CD4-positive, alpha-beta T cell treated with Interferon gamma for 1 hour (primary cell): ENCODE measurements at regions not wholly inside any gene's neighbourhood (a gene's known extent, or its start where the extent isn't known, plus 50 kb on each side); places are given as distances from the start of the nearest gene placed in this dataset.
"Not testable (repeated sequence)": the region's sequence is repeated elsewhere in the genome, so short reads cannot be mapped to it uniquely, and the experiment has no call there.

Source experiments
- DNase-seq: peaks from one replicate; pipeline ENCODE4 v3.0.0-alpha.2; 2020

DNA sequence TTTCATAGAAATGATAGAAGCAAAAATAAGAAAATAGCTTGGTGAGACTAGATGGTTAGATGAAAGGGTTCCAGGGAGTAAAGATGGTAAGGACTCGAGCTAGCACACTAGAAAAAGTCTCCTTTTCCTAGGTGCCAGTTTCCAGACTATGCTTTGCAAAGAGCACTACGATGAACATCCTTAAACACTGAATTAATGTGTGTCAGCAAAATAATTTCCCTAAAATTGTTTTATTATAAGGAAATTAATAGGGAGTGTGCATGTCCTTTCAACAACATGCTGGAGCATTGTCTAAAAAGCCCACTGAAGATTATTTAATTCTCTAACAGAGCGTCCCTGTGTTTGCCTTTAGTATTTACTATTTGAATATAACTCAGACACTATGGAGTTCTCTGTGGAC lies 107.4 kb upstream of the NDUFV2 start:
- DNase-seq, result no peak

DNA sequence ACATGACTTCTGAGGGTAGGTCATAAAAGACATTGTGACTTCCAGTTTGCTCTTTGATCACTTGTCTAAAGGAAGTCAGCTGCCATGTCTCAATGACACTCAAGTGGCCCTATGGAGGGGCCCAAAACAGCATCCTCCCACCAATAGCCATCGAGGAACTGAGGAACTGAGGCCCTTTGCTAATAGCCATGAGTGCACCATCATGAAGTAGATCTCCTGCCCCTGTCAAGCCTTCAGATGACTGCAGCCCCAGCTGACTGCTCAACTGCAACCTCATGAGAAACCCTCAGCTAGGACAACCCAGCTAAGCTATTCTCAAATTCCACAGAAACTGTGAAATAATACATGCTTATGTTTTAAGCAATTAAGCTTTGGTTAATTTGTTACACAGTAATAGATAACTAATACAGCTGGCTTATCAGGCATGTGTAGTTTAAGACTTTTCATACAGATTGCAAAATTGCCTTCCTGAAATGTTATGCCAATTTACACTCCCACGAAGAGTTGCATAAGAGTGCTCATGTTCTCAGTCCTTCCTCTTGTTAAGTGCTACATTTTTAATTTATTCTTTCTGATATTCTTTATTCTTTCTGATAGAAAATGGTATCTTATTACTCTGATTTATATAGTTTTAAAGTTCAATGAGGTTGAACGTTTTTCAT lies 105.6 kb upstream of the NDUFV2 start:
- no peak for DNase-seq

DNA sequence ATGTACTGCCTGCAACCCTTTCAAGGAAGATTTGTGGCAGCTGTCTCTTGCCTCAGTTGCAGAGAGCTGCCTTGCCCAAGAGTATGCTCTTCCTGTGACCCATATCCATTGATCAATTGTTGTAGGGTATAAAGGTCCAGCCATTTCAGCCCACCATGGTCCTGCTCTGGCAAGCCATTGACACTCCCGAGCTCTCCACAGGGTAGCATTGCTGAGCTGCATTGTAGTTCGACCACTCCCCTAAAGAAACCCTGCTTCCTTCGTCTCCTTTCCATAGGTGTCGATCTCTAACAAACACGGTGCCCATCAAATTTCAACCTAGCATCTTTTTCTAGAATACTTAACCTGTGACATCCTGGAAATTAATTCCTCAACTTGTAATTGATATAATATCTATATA lies 104.9 kb upstream of the NDUFV2 start:
- no peak for DNase-seq

DNA sequence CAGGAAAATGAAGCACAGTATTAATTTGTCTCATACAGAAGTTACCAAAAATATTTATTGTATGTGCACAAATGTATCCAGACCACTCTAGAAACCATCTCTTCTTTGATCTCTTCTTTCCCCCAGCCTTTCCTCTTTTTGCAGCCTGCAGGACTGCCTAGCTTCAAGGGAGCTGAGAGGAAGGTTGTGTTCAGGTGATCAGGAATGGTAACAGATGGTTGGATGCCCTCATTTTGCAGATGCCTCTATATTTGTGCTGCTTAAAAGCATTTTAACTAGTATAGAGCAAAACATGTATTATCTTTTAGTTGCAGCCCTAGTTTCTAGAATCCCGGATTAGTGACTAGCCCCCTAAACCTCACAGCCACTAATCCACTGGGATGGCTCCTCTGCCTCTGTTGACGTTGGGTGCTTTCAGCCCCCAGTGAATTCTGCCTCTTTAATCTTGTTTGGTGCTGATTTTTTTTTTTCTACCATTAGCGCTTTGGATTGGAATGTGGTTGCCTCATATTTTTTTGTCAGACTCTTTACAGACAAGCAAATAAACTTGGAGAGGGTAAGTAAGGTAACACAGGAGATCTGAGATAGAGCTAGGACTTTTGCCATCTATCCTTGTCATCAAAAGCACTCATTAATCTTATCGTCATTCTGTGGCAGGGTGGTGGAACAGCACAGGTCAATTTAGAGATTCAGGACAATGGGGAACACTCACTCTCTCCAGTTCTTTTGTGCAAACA lies 103.8 kb upstream of the NDUFV2 start:
- DNase-seq, result no peak

DNA sequence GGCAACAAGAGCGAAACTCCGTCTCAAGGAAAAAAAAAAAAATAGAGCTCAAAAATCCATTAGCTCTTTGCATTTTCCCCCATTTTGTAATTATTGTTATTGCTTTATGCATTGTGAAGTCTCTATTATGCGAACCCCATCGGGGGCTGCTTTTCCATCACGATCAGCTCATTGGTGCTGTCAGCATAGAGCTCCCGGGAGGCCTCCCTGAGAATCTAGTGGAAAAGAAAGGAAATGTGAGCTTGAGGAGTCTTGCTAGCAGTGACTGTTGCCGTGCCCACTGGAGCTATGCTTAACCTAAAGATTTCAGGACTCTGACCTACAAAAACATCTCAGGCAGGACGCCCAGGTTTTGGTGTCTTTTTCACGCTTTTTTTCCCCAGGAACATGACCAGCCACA lies 102.6 kb upstream of the NDUFV2 start:
- no peak for DNase-seq

DNA sequence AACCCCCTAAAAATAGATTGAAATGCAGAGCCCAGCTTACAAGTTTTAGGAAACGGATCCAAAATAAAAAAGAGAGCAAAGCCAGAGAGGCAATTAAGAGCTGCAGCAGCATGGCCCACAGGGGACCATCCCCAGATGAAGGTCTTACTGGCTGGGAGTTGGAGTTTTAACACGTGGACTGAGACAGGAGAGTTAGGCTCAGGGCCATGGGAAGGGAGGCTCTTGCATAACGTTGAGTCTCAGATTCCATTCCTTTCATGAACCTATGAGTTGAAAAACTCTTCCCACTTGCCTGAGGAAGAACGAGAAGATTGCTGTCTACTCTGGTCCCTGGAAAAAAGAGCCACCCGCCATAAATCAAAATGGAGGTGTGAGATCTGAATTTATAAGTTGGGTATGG lies 101.8 kb upstream of the NDUFV2 start:
- no peak for DNase-seq

DNA sequence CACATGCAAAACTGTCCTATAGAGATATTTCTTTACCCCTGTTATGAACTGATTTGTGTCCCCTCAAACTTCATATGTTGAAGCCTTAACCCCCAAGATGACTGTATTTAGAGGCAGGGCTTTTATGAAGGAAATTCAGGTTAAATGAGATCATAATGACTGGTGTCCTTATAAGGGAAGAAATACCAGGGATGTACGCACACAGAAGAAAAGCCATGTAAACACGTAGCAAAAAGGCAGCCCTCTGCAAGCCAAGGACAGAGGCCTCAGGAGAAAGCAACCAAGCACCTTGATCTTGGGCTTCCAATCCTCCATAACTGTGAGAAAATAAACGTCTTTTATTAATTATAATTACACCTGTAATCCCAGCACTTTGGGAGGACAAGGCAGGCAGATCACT lies 101.3 kb upstream of the NDUFV2 start:
- DNase-seq, result no peak

DNA sequence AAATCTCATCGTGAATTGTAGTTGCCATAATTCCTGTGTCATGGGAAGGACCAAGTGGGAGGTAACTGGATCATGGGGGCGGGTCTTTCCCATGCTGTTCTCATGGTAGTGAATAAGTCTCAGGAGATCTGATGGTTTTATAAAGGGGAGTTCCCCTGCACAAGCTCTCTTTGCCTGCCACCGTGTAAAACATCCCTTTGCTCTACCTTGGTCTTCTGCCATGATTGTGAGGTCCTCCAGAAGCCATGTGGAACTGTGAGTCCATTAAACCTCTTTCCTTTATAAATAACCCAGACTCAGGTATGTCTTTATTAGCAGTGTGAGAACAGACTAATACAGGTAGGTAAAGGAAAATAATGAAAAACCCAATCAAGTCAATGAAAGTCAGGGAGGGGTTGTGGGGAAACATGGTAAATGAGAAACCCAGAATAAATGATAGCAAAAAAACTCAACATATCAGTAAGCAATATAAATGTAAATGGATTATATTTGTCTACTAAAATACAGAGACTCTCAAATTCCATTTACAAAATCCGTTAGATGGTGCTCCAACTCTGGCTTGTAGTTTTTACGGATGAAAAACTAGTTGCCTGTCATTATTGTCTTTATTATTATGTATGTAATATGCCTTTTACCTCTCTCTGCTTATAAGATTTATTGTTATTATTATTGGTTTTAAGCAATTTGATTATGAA lies 98.9 kb upstream of the NDUFV2 start:
- DNase-seq, result no peak

DNA sequence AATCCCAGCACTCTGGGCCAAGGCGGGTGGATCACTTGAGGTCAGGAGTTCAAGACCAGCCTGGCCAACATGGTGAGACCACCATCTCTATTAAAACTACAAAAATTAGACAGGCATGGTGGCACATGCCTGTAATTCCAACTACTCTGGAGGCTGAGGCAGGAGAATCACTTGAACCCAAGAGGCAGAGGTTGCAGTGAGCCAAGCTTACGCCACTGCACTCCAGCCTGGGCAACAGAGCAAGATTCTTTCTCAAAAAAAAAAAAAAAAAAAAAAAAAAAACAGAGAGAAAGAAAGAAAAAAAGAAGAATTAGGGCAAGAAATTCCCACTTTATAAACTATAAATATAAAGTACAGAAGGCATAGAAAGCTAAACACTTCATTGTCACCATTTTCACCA lies 98.2 kb upstream of the NDUFV2 start:
- not testable (repeated sequence) for DNase-seq

DNA sequence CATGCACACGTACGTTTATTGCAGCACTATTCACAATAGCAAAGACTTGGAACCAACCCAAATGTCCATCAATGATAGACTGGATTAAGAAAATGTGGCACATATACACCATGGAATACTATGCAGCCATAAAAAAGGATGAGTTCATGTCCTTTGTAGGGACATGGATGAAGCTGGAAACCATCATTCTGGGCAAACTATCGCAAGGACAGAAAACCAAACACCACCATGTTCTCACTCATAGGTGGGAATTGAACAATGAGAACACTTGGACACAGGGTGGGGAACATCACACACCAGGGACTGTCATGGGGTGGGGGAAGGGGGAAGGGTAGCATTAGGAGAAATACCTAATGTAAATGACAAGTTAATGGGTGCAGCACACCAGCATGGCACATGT lies 94.8 kb upstream of the NDUFV2 start:
- not testable (repeated sequence) for DNase-seq

DNA sequence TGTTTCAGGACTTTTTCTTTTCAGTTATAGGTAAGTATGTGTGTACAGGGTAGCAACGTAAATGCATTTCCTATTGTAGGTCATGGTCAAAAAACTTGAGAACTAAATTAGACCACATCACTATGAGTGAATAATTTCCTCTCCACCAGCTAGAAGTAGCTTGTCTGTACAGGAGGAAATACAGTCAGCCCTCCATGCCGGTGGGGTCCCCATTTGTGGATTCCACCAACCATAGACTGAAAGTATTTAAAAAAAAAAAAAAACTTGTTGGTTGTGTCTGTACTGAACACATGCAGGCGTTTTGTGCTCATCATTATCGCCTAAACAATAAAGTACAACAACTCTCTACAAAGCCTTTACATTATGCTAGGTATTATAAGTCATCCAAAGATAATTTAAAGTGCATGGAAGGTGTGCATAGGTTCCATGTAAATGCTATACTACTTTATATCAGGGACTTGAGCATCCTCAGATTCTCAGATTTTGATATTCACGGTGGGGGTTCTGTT lies 94.2 kb upstream of the NDUFV2 start:
- DNase-seq, result no peak

DNA sequence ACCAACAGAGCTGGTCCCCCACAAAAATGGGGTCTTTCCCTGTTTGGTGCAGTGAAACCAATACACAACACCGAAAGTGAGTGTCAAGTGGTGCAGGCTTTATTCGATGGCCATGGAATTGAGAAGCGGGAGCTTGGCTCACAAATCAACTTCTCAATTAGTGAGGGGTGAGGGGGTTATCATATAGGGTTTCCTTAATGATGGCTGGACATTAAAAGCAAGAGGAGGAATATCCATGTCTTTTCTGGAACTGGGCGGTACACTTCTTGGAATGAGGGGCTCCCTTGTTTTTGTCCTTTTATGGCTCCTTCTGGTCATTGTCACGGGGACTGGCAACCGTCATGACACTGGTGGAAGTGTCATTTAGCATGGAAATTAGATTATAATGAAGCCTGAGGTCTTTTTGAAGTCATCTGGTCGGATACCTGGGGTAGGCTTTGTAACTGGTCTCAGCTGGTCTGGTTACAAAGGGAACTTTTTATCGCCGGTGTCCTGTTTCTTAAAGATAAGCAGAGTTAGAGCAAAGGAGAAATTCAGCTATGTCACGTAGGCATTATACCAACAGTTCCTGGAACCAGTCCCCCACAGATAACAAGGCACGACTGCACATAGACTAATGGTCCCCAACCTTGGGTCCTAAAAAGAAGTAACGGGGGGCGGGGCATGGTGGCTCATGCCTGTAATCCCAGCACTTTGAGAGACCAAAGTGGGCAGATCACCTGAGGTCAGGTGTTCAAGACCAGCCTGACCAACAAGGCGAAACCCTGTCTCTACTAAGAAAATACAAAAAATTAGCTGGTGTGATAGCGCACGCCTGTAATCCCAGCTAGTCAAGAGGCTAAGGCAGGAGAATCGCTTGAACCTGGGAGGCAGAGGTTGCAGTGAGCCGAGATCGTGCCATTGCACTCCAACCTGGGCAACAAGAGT lies 93.5 kb upstream of the NDUFV2 start:
- no peak for DNase-seq

DNA sequence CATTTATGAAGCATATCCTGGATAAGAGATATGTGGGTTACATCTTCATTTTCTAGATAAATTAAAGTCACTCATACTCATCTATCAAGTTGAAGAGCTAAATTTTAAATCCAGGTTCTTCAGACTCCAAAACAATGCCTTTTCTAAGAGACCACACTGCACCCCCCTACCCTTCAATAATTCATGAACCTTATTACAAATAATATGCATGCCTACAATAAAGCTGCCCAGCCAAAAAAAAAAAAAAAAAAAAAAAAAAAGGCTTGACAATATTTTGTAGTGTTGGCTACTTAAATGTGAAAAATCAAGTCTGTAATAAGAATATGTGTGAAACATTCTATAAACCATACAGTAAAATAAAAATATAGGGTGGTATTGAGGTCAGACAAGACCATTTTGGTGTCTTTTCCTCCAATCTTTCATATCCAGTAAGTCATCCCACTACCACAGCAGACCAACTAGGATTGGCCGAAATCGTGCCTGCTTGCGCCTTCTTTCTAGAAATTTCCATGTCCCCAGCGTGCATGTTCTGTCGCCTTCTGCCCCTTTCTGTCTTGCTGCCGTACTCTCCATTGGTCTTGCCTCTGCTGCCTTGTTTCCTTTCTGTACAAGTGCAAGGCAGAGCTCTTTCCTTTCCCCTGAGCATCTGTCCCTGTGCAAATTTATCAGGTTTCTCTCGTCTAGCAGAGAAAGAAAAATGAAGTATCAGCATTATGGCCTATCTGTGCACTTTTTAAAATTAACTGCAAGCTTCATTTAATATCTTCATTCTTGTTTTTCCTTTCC lies 92.6 kb upstream of the NDUFV2 start:
- DNase-seq, result no peak

DNA sequence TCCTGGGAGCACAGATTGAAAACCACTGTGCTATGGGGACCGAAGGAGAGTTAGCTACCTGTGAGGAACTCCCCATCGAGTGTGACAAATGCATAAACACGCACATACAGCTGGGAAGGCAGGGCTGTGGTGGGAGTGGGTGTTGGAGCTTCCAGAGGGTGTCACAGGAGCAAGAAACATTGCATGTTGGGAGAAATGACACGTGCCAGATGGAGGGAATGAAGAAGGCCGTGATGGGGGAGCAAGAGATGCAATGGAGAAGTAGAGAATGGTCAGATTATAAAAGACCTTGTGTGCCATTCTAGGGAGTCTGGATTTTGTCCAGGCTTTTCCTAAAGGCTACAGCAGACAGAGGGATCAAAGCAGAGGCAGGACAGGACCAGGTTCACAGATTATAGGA lies 91.1 kb upstream of the NDUFV2 start:
- no peak for DNase-seq

DNA sequence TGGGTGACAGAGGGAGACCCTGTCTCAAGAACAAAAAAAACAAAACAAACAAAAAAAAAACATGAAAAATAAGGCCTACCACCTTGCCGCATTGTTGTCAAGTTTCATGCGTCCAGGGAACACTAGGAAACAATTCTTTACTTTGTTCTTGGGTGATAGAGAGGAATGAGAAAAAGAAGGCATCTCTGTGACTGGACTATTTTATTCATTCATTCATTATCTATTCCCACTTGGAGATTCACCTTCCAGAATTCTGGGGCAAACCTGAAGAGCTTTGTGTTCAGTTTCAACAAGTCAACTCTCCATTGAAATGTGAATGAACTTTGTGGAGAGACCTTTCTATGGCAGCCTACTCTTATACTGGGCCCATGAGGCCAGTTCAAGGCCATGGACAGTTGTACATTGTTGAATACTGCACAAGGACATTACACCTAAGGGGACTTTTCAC lies 88.5 kb upstream of the NDUFV2 start:
- no peak for DNase-seq

DNA sequence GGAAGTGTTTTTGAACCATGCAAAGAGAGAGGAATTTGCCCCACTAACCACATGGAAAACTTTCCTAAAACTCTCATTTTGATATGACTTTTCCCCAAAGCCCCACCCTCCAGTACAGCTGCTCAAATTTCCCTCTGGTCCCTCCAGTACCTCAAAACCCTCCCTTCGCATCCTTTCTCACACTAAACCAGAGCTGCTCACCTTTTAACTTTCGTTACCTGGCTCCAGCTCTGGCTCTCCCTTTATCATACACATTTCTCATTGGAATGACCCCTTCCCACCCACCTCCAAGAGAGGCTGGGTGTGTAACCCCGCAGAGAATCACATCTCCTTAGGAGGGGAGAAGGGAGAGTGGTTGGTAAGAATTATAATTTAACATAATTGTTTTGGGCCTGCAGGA lies 86.8 kb upstream of the NDUFV2 start:
- DNase-seq, result no peak

DNA sequence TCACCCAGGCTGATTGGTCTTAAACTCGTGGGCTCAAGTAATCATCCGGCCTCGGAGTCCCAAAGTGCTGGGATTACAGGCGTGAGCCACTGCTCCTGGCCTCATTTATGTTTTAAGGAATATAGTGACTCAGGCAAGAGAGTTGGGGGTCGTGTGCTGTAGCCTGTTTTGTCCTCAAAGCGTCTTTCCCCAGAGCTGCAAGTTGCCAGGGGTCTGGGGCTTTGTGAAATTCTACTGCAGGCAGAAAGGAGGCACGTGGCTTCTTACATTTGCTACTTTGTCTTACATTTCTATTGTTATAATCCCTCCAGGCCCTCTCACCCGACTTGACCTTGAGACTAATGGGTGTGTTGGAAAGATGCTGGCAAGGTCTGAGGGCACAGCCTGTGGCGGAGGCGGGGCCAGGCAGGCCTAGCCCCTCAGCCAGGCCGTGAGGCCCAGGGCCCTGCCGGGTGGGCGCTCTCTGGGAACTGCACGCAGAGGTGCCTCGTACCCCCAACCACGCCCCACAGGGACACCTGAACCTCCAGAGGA lies 85.8 kb upstream of the NDUFV2 start:
- DNase-seq, result no peak

DNA sequence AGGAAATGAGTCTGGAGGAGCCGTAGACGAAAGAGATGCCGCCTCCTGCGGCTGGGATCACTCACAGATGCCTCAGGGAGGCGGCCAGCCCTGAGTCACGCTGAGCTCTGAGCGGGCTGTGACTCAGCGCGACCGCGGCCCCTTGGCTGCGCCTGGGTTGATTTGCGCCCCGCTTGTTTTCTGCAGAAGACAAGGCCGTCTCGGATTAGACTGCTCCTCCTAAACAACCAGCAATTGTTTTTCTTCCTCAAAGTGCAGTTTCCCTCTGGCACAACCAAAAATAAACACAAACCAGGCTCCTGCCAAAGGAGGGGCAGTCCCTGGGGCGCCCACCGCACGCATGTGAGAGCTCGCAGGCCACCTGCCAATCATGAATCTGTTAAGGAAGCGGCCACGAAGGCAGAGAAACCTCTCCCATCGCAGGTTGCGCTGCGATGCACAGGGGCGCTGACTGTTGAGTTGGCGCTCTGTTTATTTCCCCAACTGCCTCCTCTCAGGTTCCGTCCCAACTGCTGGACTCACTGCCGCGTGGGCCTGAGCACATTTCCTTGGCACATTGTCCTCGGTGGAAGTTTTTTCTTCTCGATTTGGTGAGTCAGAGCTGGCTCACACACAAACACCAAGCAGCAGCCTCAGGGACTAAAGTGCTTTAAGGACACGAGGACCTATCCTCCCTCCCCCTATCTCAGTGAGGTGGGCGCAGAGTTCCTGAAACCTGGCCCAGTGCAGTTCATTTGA lies 85.2 kb upstream of the NDUFV2 start:
- peak; percentile 35 for DNase-seq

DNA sequence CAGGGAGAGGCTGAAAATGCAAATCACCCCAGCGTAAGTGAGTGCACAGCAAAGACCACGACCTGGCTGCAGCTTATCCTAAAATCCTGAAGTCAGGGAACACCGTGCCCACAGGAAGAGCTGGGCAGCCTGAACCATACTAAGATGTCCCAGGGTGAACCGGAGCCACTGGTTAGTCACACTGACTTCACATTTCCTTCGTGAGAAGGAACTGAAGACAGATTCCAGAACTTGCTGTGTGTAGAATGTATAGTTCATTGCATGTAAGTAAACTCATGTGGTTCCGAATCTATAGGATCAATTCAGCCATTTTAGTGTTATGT lies 84.6 kb upstream of the NDUFV2 start:
- no peak for DNase-seq

DNA sequence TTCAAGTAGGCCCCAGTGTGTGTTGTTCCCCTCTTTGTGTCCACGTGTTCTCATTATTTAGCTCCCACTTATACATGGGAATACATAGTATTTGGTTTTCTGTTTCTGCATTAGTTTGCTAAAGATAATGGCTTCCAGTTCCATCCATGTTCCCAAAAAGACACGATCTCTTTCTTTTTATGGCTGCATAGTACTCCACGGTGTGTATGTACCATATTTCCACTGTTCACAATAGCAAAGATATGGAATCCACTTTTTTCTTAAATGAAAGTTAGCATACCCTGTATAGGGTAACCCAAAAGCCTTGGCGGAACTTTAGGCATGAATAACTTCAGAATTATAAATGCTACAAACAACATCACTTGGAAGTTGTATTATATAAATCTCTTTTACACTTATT lies 83.4 kb upstream of the NDUFV2 start:
- DNase-seq, result no peak

DNA sequence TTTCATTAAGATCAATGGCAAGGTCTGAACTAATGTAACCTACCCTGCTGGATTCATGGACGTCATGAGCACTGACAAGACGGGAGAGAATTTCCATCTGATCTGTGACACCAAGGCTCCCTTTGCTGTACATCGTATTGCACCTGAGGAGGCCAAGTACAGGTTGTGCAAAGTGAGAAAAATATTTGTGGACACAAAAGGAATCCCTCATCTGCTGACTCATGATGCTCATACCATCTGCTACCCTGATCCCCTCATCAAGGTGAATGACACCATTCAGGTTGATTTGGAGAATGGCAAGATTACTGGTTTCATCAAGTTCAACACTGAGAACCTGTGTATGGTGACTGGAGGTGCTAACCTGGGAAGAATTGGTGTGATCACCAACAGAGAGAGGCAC lies 82.3 kb upstream of the NDUFV2 start:
- DNase-seq, result no peak
